BE2C (cell line): ENCODE measurements at regions not wholly inside any gene's neighbourhood (a gene's known extent, or its start where the extent isn't known, plus 50 kb on each side); places are given as distances from the start of the nearest gene placed in this dataset.

Source experiments
- DNase-seq: peaks from one replicate; pipeline ENCODE4 v3.0.0-alpha.2; 2020
- H3K27me3 ChIP-seq: fragments of 250-450 bp; sonication (Bioruptor Pico); 2 replicates; pipeline ENCODE4 v1.5.1; 2020; ENCODE audit warnings: mild to moderate bottlenecking
- H3K36me3 ChIP-seq: fragments of 250-450 bp; sonication (Bioruptor Pico); 2 replicates; pipeline ENCODE4 v1.5.1; 2020; ENCODE audit warnings: mild to moderate bottlenecking
- H3K4me1 ChIP-seq: fragments of 250-450 bp; sonication (Bioruptor Pico); 2 replicates; pipeline ENCODE4 v1.5.1; 2020
- H3K4me3 ChIP-seq: 2 replicates; pipeline ENCODE4 v1.5.1; 2011; ENCODE audit warnings: low read depth, low read length
- H3K9me3 ChIP-seq: fragments of 250-450 bp; sonication (Bioruptor Pico); 2 replicates; pipeline ENCODE4 v1.5.1; 2020
- TF ChIP-seq, protein P1 (sequence below): IDR thresholded peaks from 2 replicates; pipeline ENCODE4 v1.5.1; 2012; ENCODE audit warnings: mild to moderate bottlenecking, low read depth, low read length

DNA sequence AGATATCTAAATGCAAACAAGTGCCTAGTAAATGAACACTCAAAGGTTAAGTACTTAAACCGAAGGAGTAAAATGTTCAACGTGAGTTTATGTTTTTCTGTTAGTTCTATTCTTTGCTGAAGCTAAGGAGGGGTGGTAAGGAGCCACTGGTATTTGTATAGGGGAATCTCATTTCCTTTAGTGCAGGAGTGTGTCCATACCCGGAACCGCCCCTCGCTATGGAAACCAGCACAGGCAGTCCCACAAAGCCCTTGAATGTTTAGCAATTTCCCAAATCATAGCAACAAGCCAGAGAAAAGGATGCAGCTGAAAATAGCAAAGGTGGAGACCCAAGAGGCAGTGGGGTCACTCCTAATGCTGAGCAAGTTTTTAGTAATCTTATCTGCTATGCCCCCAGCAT lies 78.8 kb upstream of the STK32A start:
- no peak for DNase-seq
- no peaks in the 10 kb centered on the region for H3K9me3 ChIP-seq
- TF ChIP-seq, protein P1, sequence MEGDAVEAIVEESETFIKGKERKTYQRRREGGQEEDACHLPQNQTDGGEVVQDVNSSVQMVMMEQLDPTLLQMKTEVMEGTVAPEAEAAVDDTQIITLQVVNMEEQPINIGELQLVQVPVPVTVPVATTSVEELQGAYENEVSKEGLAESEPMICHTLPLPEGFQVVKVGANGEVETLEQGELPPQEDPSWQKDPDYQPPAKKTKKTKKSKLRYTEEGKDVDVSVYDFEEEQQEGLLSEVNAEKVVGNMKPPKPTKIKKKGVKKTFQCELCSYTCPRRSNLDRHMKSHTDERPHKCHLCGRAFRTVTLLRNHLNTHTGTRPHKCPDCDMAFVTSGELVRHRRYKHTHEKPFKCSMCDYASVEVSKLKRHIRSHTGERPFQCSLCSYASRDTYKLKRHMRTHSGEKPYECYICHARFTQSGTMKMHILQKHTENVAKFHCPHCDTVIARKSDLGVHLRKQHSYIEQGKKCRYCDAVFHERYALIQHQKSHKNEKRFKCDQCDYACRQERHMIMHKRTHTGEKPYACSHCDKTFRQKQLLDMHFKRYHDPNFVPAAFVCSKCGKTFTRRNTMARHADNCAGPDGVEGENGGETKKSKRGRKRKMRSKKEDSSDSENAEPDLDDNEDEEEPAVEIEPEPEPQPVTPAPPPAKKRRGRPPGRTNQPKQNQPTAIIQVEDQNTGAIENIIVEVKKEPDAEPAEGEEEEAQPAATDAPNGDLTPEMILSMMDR: no peak
- H3K4me3 ChIP-seq: no peak overlapping the region
- no peaks in the 10 kb centered on the region for H3K27me3 ChIP-seq
- no peaks in the 10 kb centered on the region for H3K36me3 ChIP-seq
- no peaks in the 10 kb centered on the region; the same call in 1 of the 2 replicates for H3K4me1 ChIP-seq

DNA sequence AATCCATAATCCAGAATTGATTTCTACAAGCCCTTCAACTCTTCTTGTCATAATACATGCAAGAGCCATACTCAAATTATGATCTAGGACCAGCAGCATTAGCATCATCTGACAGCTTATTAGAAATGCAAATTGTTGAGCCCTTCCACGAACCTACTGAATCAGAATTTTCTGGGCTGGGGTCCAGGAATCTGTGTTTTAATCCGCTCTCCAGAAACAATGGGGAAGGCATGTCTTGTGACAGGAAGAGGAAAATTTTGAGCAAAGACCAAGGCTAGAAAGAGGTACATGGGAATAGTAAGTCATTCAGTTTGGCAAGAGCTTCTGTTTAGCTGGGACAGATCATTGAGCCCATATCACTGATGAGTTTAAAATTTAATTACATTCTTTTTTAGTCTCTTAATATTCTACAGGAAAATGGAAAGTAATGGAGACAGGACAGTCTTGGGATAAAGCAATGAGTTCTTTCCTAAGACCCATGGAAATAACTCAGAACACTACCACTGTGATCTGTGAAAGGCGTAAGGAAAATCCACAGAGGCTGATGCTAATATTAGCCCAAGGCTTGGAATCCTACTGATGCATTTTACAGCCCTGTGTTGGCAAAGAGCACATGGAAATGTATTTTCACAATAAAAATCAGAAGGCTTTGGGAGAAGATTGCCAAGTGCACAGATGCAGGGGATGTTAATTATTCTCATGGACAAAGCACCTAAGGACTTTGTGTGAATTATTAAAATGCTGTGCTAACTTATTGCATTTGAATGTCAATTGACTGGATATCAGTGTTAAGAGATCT lies 73.7 kb upstream of the STK32A start:
- H3K9me3 ChIP-seq: no peaks in the 10 kb centered on the region
- DNase-seq: no peak
- TF ChIP-seq, protein P1: no peak
- H3K4me1 ChIP-seq: no peaks in the 10 kb centered on the region
- H3K36me3 ChIP-seq: no peaks in the 10 kb centered on the region
- no peak overlapping the region for H3K4me3 ChIP-seq
- no peaks in the 10 kb centered on the region for H3K27me3 ChIP-seq

DNA sequence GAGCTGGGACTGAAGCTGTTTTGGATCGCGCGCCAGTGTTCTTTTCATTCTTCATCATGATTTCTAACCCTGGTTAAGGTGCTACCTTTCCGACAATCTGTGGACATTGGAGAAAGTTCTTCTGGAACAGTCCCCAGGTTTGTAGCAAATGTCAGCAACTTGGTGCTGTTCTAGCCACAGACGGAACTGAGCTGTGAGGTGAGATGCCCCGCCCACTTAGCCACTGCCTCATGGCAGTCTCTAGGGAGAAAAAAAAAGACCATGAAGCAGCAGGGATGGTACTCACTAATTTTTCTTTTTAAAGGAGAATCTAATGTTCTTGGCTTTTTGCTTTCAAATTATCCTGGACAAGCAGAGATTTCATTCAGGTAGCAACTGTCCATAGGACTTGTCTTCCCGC lies 72.1 kb upstream of the STK32A start:
- Histone ChIP-seq H3K9me3 (no peaks in the 10 kb centered on the region), H3K27me3 (no peaks in the 10 kb centered on the region), H3K4me3 (no peak overlapping the region), H3K36me3 (no peaks in the 10 kb centered on the region), H3K4me1 (no peaks in the 10 kb centered on the region)
- DNase-seq: no peak
- TF ChIP-seq, protein P1: no peak

DNA sequence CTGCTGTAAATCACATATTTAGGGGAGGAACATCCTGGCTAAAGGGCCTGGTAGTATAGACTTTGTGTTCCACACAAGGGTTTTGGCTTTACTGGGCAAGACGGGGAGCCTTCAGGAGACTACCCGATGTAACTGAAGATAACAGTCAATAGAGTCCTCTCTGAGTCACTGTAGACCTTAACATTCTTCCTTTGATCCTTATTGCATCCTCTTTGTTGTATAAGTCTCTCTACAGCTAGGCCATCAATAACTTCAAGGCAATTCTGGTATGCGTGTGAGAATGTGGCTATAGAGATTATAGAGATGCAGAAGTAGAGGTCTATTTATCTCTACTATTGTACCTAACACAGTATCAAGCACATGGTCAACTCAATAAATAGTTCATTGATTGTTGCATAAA lies 67.3 kb upstream of the STK32A start:
- Histone ChIP-seq H3K27me3 (no peaks in the 10 kb centered on the region), H3K4me1 (no peaks in the 10 kb centered on the region; the same call in 1 of the 2 replicates), H3K9me3 (no peaks in the 10 kb centered on the region), H3K36me3 (no peaks in the 10 kb centered on the region), H3K4me3 (no peak overlapping the region)
- DNase-seq: no peak
- TF ChIP-seq, protein P1: no peak

DNA sequence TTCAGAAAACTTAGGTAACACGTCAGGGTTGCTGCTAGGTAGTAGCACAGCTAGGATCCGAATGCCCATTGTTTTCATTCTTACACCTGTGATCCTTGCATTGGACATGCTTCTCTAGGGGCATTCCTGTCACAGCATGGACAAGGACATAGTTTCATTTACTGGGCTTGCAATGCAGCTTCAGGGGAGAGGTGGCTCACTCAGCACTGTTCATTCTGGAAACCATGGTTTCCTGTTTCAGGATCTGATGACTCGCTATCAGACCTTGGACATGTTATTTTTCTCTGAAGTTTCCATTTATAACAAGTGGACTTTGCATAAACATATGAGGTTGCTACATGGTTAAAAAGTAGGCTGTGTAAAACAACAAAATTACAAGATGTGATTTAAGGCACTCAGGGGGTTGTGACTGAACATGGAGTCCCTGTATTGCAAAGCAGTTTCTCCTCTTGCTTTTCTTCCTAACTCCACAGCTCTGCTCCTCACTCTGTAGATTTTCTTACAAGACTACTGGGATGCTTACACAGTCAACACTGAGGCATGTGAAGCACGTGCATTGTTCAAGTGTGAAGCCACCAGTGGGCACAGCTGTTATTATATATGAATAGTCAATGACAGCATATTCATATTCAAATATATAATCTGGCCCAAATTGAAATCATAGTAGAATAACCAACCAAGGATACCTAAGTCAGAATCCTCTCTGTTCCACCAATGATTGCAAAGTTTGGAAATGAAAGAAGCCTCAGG lies 66.1 kb upstream of the STK32A start:
- no peaks in the 10 kb centered on the region for H3K27me3 ChIP-seq
- H3K9me3 ChIP-seq: no peaks in the 10 kb centered on the region
- no peaks in the 10 kb centered on the region; the same call in 1 of the 2 replicates for H3K4me1 ChIP-seq
- H3K4me3 ChIP-seq: no peak overlapping the region
- TF ChIP-seq, protein P1: no peak
- no peak for DNase-seq
- H3K36me3 ChIP-seq: no peaks in the 10 kb centered on the region

DNA sequence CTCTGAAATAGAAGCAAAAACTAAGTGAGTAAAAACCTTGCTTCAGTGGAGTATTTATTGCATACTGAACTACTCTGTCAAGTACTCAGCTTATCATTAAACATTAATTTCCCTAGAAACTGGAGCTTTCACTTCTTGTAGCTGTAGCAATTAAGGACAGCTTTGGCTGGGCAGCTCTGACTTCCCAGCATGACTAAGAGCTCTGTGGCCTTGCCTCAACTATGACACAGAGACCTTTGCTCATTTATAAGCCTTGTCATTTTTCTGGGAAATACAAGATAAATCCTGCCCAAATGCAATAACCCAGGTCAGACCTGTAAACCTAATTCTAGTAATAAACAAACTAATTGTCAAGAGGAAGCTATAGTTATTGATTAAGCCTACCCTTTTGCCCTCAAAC lies 65.4 kb upstream of the STK32A start:
- no peaks in the 10 kb centered on the region for H3K9me3 ChIP-seq
- H3K4me3 ChIP-seq: no peak overlapping the region
- TF ChIP-seq, protein P1: no peak
- DNase-seq: no peak
- H3K36me3 ChIP-seq: no peaks in the 10 kb centered on the region
- H3K4me1 ChIP-seq: no peaks in the 10 kb centered on the region; the same call in 1 of the 2 replicates
- no peaks in the 10 kb centered on the region for H3K27me3 ChIP-seq
